A673 (cell line): ENCODE measurements at regions not wholly inside any gene's neighbourhood (a gene's known extent, or its start where the extent isn't known, plus 50 kb on each side); places are given as distances from the start of the nearest gene placed in this dataset.
"Not testable (repeated sequence)": the region's sequence is repeated elsewhere in the genome, so short reads cannot be mapped to it uniquely, and the experiment has no call there.

Experiments
- EZH2 ChIP-seq: fragments of 200-600 bp; sonication (generic); IDR thresholded peaks from 2 replicates; pipeline ENCODE4 v1.6.1; 2017; ENCODE audit warnings: borderline replicate concordance, low read depth, mild to moderate bottlenecking, mixed read lengths, antibody characterized with exemption, low read length; ENCODE audit not compliant: poor library complexity, severe bottlenecking
- TF ChIP-seq, protein P1 (sequence below): fragments of 300-800, 200-600 bp; sonication (generic); conservative IDR thresholded peaks from 2 replicates; pipeline ENCODE4 v1.5.1; 2017; ENCODE audit warnings: low read depth, mild to moderate bottlenecking, antibody characterized with exemption, low read length, moderate library complexity, mixed read lengths

- TF ChIP-seq, protein P1, sequence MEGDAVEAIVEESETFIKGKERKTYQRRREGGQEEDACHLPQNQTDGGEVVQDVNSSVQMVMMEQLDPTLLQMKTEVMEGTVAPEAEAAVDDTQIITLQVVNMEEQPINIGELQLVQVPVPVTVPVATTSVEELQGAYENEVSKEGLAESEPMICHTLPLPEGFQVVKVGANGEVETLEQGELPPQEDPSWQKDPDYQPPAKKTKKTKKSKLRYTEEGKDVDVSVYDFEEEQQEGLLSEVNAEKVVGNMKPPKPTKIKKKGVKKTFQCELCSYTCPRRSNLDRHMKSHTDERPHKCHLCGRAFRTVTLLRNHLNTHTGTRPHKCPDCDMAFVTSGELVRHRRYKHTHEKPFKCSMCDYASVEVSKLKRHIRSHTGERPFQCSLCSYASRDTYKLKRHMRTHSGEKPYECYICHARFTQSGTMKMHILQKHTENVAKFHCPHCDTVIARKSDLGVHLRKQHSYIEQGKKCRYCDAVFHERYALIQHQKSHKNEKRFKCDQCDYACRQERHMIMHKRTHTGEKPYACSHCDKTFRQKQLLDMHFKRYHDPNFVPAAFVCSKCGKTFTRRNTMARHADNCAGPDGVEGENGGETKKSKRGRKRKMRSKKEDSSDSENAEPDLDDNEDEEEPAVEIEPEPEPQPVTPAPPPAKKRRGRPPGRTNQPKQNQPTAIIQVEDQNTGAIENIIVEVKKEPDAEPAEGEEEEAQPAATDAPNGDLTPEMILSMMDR: not testable (repeated sequence)
- not testable (repeated sequence) for TF ChIP-seq EZH2
These were observed 181.0 kb downstream of the BCL2L11 start for GRCh38 chr2:111301677-111302076.
